T-helper 17 cell (primary cell): ENCODE measurements at regions not wholly inside any gene's neighbourhood (a gene's known extent, or its start where the extent isn't known, plus 50 kb on each side); places are given as distances from the start of the nearest gene placed in this dataset.

Experiments used
- ATAC-seq: fragments of 150-1000 bp; cut with Tn5 transposase; 2 replicates; pipeline ENCODE4 v1.10.0; 2021; ENCODE audit warnings: mild to moderate bottlenecking, moderate library complexity
- DNase-seq, 3 donors: peaks; one replicate each; pipeline versions ENCODE4 v3.0.0 to v3.0.0-alpha.2; 2020 to 2021
- H3K9me3 ChIP-seq: one replicate; pipeline ENCODE4 v1.7.0; 2013; ENCODE audit warnings: low read length, mild to moderate bottlenecking; ENCODE audit not compliant: control insufficient read depth, poor library complexity, severe bottlenecking
- H3K27ac Mint-ChIP-seq: one replicate; pipeline ENCODE4 v1.8.0; 2022; ENCODE audit warnings: mild to moderate bottlenecking, moderate library complexity, mixed read lengths
- H3K27me3 Mint-ChIP-seq: one replicate; pipeline ENCODE4 v1.8.0; 2022; ENCODE audit warnings: mixed read lengths
- H3K36me3 Mint-ChIP-seq: one replicate; pipeline ENCODE4 v1.8.0; 2022; ENCODE audit warnings: low read depth, mixed read lengths
- H3K4me1 Mint-ChIP-seq: one replicate; pipeline ENCODE4 v1.8.0; 2022; ENCODE audit warnings: mild to moderate bottlenecking, mixed read lengths
- H3K4me3 Mint-ChIP-seq: one replicate; pipeline ENCODE4 v1.8.0; 2022; ENCODE audit warnings: mild to moderate bottlenecking, moderate library complexity, mixed read lengths

GRCh38 chr15:35888815-35889214, 342.9 kb upstream of the DPH6 start:
- H3K9me3 ChIP-seq, result no peaks in the 10 kb centered on the region
- no peak overlapping the region for H3K4me3 Mint-ChIP-seq
- no peak overlapping the region for H3K27ac Mint-ChIP-seq
- H3K36me3 Mint-ChIP-seq, result no peaks in the 10 kb centered on the region
- DNase-seq (no peak), ATAC-seq (no peak)
- H3K4me1 Mint-ChIP-seq, result no peaks in the 10 kb centered on the region
- H3K27me3 Mint-ChIP-seq, result no peaks in the 10 kb centered on the region

GRCh38 chr15:35907511-35907910, 361.5 kb upstream of the DPH6 start:
- Mint-ChIP-seq H3K4me1 (no peaks in the 10 kb centered on the region), H3K27me3 (no peaks in the 10 kb centered on the region), H3K4me3 (no peak overlapping the region), H3K36me3 (no peaks in the 10 kb centered on the region), H3K27ac (no peak overlapping the region)
- ATAC-seq (no peak), DNase-seq (no peak)
- no peaks in the 10 kb centered on the region for H3K9me3 ChIP-seq

GRCh38 chr15:35909414-35909813, 363.4 kb upstream of the DPH6 start:
- no peak for ATAC-seq
- H3K27ac Mint-ChIP-seq, result no peak overlapping the region

GRCh38 chr15:35910227-35910626, 364.3 kb upstream of the DPH6 start:
- Mint-ChIP-seq H3K36me3 (no peaks in the 10 kb centered on the region), H3K4me3 (no peak overlapping the region), H3K4me1 (no peaks in the 10 kb centered on the region), H3K27me3 (no peaks in the 10 kb centered on the region), H3K27ac (no peak overlapping the region)
- no peak for ATAC-seq
- no peak for DNase-seq
- H3K9me3 ChIP-seq, result no peaks in the 10 kb centered on the region

More at GRCh38 chr15:35909414-35909813, 363.4 kb upstream of the DPH6 start:
- no peak for DNase-seq
- H3K4me3 Mint-ChIP-seq, result no peak overlapping the region
- H3K27me3 Mint-ChIP-seq, result no peaks in the 10 kb centered on the region
- H3K9me3 ChIP-seq, result no peaks in the 10 kb centered on the region
- no peaks in the 10 kb centered on the region for H3K36me3 Mint-ChIP-seq
- no peaks in the 10 kb centered on the region for H3K4me1 Mint-ChIP-seq

GRCh38 chr15:35911052-35911777, 365.2 kb upstream of the DPH6 start:
- no peaks in the 10 kb centered on the region for H3K9me3 ChIP-seq
- no peaks in the 10 kb centered on the region for H3K36me3 Mint-ChIP-seq
- no peaks in the 10 kb centered on the region for H3K4me1 Mint-ChIP-seq
- H3K27ac Mint-ChIP-seq, result no peak overlapping the region
- no peaks in the 10 kb centered on the region for H3K27me3 Mint-ChIP-seq
- ATAC-seq (no peak), DNase-seq (no peak)
- no peak overlapping the region for H3K4me3 Mint-ChIP-seq

- no peaks in the 10 kb centered on the region for H3K36me3 Mint-ChIP-seq
- H3K27ac Mint-ChIP-seq, result no peak overlapping the region
- no peaks in the 10 kb centered on the region for H3K4me1 Mint-ChIP-seq
- ATAC-seq, result no peak
- H3K4me3 Mint-ChIP-seq, result no peak overlapping the region
- no peaks in the 10 kb centered on the region for H3K27me3 Mint-ChIP-seq
- no peak for DNase-seq
- no peaks in the 10 kb centered on the region for H3K9me3 ChIP-seq
Observed at GRCh38 chr15:35912196-35912595, 366.2 kb upstream of the DPH6 start.

- no peak for DNase-seq
- H3K27ac Mint-ChIP-seq, result no peak overlapping the region
- H3K27me3 Mint-ChIP-seq, result no peaks in the 10 kb centered on the region
- H3K4me3 Mint-ChIP-seq, result no peak overlapping the region
- ATAC-seq, result no peak
- H3K9me3 ChIP-seq, result no peaks in the 10 kb centered on the region
- no peaks in the 10 kb centered on the region for H3K36me3 Mint-ChIP-seq
- H3K4me1 Mint-ChIP-seq, result no peaks in the 10 kb centered on the region
Observed at GRCh38 chr15:35914573-35914972, 368.6 kb upstream of the DPH6 start.

- DNase-seq, result no peak
- H3K4me1 Mint-ChIP-seq, result no peaks in the 10 kb centered on the region
- ATAC-seq, result no peak
- no peak overlapping the region for H3K27ac Mint-ChIP-seq
- no peaks in the 10 kb centered on the region for H3K27me3 Mint-ChIP-seq
- no peak overlapping the region for H3K4me3 Mint-ChIP-seq
- H3K36me3 Mint-ChIP-seq, result no peaks in the 10 kb centered on the region
- no peaks in the 10 kb centered on the region for H3K9me3 ChIP-seq
Observed at GRCh38 chr15:35921046-35921445, 375.1 kb upstream of the DPH6 start.

- ATAC-seq (no peak), DNase-seq (no peak)
- Mint-ChIP-seq H3K4me1 (no peaks in the 10 kb centered on the region), H3K4me3 (no peak overlapping the region), H3K27ac (no peak overlapping the region), H3K36me3 (no peaks in the 10 kb centered on the region), H3K27me3 (no peaks in the 10 kb centered on the region)
- H3K9me3 ChIP-seq, result no peaks in the 10 kb centered on the region
Observed at GRCh38 chr15:35925275-35926006, 379.5 kb upstream of the DPH6 start.

- Mint-ChIP-seq H3K4me3 (no peak overlapping the region), H3K4me1 (no peaks in the 10 kb centered on the region), H3K27ac (no peak overlapping the region), H3K36me3 (no peaks in the 10 kb centered on the region), H3K27me3 (no peaks in the 10 kb centered on the region)
- DNase-seq (no peak), ATAC-seq (no peak)
- H3K9me3 ChIP-seq, result no peaks in the 10 kb centered on the region
Observed at GRCh38 chr15:35926007-35926380, 380.0 kb upstream of the DPH6 start.

GRCh38 chr15:35928847-35929246, 382.9 kb upstream of the DPH6 start:
- no peak overlapping the region for H3K4me3 Mint-ChIP-seq
- H3K27me3 Mint-ChIP-seq, result no peaks in the 10 kb centered on the region
- H3K27ac Mint-ChIP-seq, result no peak overlapping the region
- DNase-seq (no peak), ATAC-seq (no peak)
- no peaks in the 10 kb centered on the region for H3K4me1 Mint-ChIP-seq
- no peaks in the 10 kb centered on the region for H3K36me3 Mint-ChIP-seq
- no peaks in the 10 kb centered on the region for H3K9me3 ChIP-seq

GRCh38 chr15:35929740-35930444, 383.9 kb upstream of the DPH6 start:
- Mint-ChIP-seq H3K27ac (no peak overlapping the region), H3K4me1 (no peaks in the 10 kb centered on the region), H3K4me3 (no peak overlapping the region), H3K27me3 (no peaks in the 10 kb centered on the region), H3K36me3 (no peaks in the 10 kb centered on the region)
- no peaks in the 10 kb centered on the region for H3K9me3 ChIP-seq
- DNase-seq (no peak), ATAC-seq (no peak)

GRCh38 chr15:35931799-35932341, 385.9 kb upstream of the DPH6 start:
- ATAC-seq, result no peak
- Mint-ChIP-seq H3K4me3 (no peak overlapping the region), H3K36me3 (no peaks in the 10 kb centered on the region), H3K4me1 (no peaks in the 10 kb centered on the region), H3K27ac (no peak overlapping the region), H3K27me3 (no peaks in the 10 kb centered on the region)
- H3K9me3 ChIP-seq, result no peaks in the 10 kb centered on the region
- DNase-seq, result no peak
